ENCODE measurements at regions not wholly inside any gene's neighbourhood (a gene's known extent, or its start where the extent isn't known, plus 50 kb on each side); places are given as distances from the start of the nearest gene placed in this dataset.
"Not testable (repeated sequence)": the region's sequence is repeated elsewhere in the genome, so short reads cannot be mapped to it uniquely, and the experiment has no call there.

GRCh38 chrX:56343219-56343618 lies 111.1 kb downstream of the KLF8 start:
- DNase-seq: no peak

GRCh38 chrX:56343664-56344063 lies 111.5 kb downstream of the KLF8 start:
- DNase-seq: no peak

- DNase-seq: not testable (repeated sequence)
These were observed 126.0 kb downstream of the KLF8 start for GRCh38 chrX:56358145-56358544.

GRCh38 chrX:56365171-56365570 lies 133.0 kb downstream of the KLF8 start:
- not testable (repeated sequence) for DNase-seq

- DNase-seq: no peak
These were observed 134.7 kb downstream of the KLF8 start for GRCh38 chrX:56366901-56367300.

GRCh38 chrX:56368962-56369361 lies 136.8 kb downstream of the KLF8 start:
- DNase-seq: no peak

GRCh38 chrX:56379984-56380780 lies 148.0 kb downstream of the KLF8 start:
- not testable (repeated sequence) for DNase-seq

GRCh38 chrX:56382278-56382677 lies 150.1 kb downstream of the KLF8 start:
- no peak for DNase-seq

GRCh38 chrX:56385336-56385735 lies 153.2 kb downstream of the KLF8 start:
- no peak for DNase-seq

- no peak for DNase-seq
These were observed 153.8 kb downstream of the KLF8 start for GRCh38 chrX:56385960-56386359.

- no peak for DNase-seq
These were observed 165.5 kb downstream of the KLF8 start for GRCh38 chrX:56397636-56398035.

GRCh38 chrX:56402207-56402606 lies 161.2 kb upstream of the UBQLN2 start:
- DNase-seq: no peak

GRCh38 chrX:56429581-56429980 lies 133.8 kb upstream of the UBQLN2 start:
- peak; percentile 0 for DNase-seq

- DNase-seq: not testable (repeated sequence)
These were observed 111.4 kb upstream of the UBQLN2 start for GRCh38 chrX:56451981-56452380.

- no peak for DNase-seq
These were observed 101.0 kb upstream of the UBQLN2 start for GRCh38 chrX:56462389-56462788.

GRCh38 chrX:56468441-56468840 lies 95.0 kb upstream of the UBQLN2 start:
- DNase-seq: no peak

- not testable (repeated sequence) for DNase-seq
These were observed 68.5 kb upstream of the UBQLN2 start for GRCh38 chrX:56494923-56495322.

GRCh38 chrX:56498756-56499155 lies 64.7 kb upstream of the UBQLN2 start:
- no peak for DNase-seq

- DNase-seq: no peak
These were observed 64.1 kb upstream of the UBQLN2 start for GRCh38 chrX:56499372-56499771.

- DNase-seq: no peak
These were observed 59.3 kb upstream of the UBQLN2 start for GRCh38 chrX:56503941-56504673.

GRCh38 chrX:56505866-56506265 lies 57.6 kb upstream of the UBQLN2 start:
- DNase-seq: no peak
